ENCODE measurements at regions not wholly inside any gene's neighbourhood (a gene's known extent, or its start where the extent isn't known, plus 50 kb on each side); places are given as distances from the start of the nearest gene placed in this dataset.

DNA sequence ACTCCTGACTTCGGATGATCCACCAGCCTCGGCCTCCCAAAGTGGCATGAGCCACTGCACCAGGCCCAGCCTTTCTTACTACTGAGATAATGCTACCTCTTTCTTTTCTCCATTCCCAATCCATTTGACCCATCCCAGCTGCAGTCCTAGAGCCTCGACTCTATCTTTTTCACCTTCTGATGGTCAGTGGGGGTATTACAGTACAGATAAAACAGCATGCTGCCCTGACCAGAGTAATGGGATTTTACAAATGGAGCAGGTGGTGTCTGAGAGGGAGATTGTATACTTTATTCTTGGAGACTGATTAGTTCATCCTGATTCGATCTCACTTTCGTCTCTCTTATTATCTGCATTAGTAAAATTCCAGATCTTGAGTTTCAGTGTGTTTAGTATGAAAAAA is 238.6 kb upstream of the TNP1 start:
- TF ChIP-seq, protein P1, sequence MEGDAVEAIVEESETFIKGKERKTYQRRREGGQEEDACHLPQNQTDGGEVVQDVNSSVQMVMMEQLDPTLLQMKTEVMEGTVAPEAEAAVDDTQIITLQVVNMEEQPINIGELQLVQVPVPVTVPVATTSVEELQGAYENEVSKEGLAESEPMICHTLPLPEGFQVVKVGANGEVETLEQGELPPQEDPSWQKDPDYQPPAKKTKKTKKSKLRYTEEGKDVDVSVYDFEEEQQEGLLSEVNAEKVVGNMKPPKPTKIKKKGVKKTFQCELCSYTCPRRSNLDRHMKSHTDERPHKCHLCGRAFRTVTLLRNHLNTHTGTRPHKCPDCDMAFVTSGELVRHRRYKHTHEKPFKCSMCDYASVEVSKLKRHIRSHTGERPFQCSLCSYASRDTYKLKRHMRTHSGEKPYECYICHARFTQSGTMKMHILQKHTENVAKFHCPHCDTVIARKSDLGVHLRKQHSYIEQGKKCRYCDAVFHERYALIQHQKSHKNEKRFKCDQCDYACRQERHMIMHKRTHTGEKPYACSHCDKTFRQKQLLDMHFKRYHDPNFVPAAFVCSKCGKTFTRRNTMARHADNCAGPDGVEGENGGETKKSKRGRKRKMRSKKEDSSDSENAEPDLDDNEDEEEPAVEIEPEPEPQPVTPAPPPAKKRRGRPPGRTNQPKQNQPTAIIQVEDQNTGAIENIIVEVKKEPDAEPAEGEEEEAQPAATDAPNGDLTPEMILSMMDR (IDR thresholded peaks at IDR 0.05), result no peak
- TF ChIP-seq ZFX (IDR thresholded peaks at IDR 0.05; ENCODE audit: borderline replicate concordance), result no peak
